WTC11 (cell line): ENCODE measurements at regions not wholly inside any gene's neighbourhood (a gene's known extent, or its start where the extent isn't known, plus 50 kb on each side); places are given as distances from the start of the nearest gene placed in this dataset.

ENCODE experiments used
- ATAC-seq: fragments of 200-7000 bp; cut with Tn5 transposase; 2 replicates; pipeline ENCODE4 v1.10.0; 2021; ENCODE audit warnings: mild to moderate bottlenecking, moderate library complexity
- CTCF ChIA-PET: fragments of 300-600 bp; sonication (Branson Sonifier 250); formaldehyde crosslinking; loops from one replicate; lab custom pipeline; 2021; ENCODE audit warnings: antibody characterized with exemption; lab: Charles Lee
- POLR2A ChIA-PET: fragments of 350-600 bp; sonication (Branson Sonifier 250); formaldehyde crosslinking; loops from one replicate; lab custom pipeline; 2021; ENCODE audit warnings: antibody characterized with exemption; lab: Charles Lee
- DNase-seq: peaks from one replicate; pipeline ENCODE4 v3.0.0; 2021; ENCODE audit warnings: low spot score
- H3K27ac Mint-ChIP-seq: 2 replicates; pipeline ENCODE4 v1.8.0; 2021; ENCODE audit warnings: mixed read lengths
- H3K27me3 Mint-ChIP-seq: 2 replicates; pipeline ENCODE4 v1.8.0; 2021; ENCODE audit warnings: low read depth, mild to moderate bottlenecking, moderate library complexity, mixed read lengths
- H3K36me3 Mint-ChIP-seq: 2 replicates; pipeline ENCODE4 v1.8.0; 2021; ENCODE audit warnings: mixed read lengths
- H3K4me1 Mint-ChIP-seq: 2 replicates; pipeline ENCODE4 v1.8.0; 2022; ENCODE audit warnings: mixed read lengths
- H3K4me3 Mint-ChIP-seq: 2 replicates; pipeline ENCODE4 v1.8.0; 2021; ENCODE audit warnings: mild to moderate bottlenecking, moderate library complexity, mixed read lengths
- H3K9me3 Mint-ChIP-seq: 2 replicates; pipeline ENCODE4 v1.8.0; 2021; ENCODE audit warnings: mixed read lengths
- CREM ChIP-seq: sonication (generic); formaldehyde crosslinking; IDR thresholded peaks from 2 replicates; pipeline ENCODE4 v1.8.1; 2022; ENCODE audit warnings: mild to moderate bottlenecking, missing genetic modification reagents, moderate library complexity
- E2F5 ChIP-seq: sonication (generic); formaldehyde crosslinking; IDR thresholded peaks from 2 replicates; pipeline ENCODE4 v1.8.1; 2022; ENCODE audit warnings: mild to moderate bottlenecking, moderate library complexity, missing genetic modification reagents
- ERG ChIP-seq: fragments of 250-450 bp; sonication (Bioruptor Pico); IDR thresholded peaks from 2 replicates; pipeline ENCODE4 v1.8.0; 2021; ENCODE audit warnings: mild to moderate bottlenecking
- ESRRA ChIP-seq: sonication (generic); formaldehyde crosslinking; IDR thresholded peaks from 2 replicates; pipeline ENCODE4 v1.8.1; 2022; ENCODE audit warnings: mild to moderate bottlenecking, missing genetic modification reagents, borderline replicate concordance
- FOXK1 ChIP-seq: sonication (generic); formaldehyde crosslinking; IDR thresholded peaks from 2 replicates; pipeline ENCODE4 v1.8.0; 2022; ENCODE audit warnings: mild to moderate bottlenecking, moderate library complexity, missing genetic modification reagents
- GABPB1 ChIP-seq: sonication (generic); formaldehyde crosslinking; IDR thresholded peaks from 2 replicates; pipeline ENCODE4 v1.8.1; 2023; ENCODE audit warnings: mild to moderate bottlenecking, missing genetic modification reagents
- GRHL2 ChIP-seq: fragments of 250-450 bp; sonication (Bioruptor Pico); IDR thresholded peaks from 2 replicates; pipeline ENCODE4 v1.8.0; 2022; ENCODE audit warnings: mild to moderate bottlenecking, moderate library complexity; ENCODE audit not compliant: insufficient replicate concordance, severe bottlenecking
- GTF2I ChIP-seq: fragments of 250-450 bp; sonication (Bioruptor Pico); conservative IDR thresholded peaks from 2 replicates; pipeline ENCODE4 v1.4.0; 2021; ENCODE audit warnings: mild to moderate bottlenecking
- HMGXB4 ChIP-seq: sonication (generic); formaldehyde crosslinking; IDR thresholded peaks from 2 replicates; pipeline ENCODE4 v1.8.1; 2023; ENCODE audit warnings: mild to moderate bottlenecking, moderate library complexity, missing genetic modification reagents
- JAZF1 ChIP-seq: fragments of 250-450 bp; sonication (Bioruptor Pico); IDR thresholded peaks from 2 replicates; pipeline ENCODE4 v1.9.0; 2021; ENCODE audit warnings: moderate library complexity, mild to moderate bottlenecking, inconsistent platforms
- MAX ChIP-seq: sonication (generic); formaldehyde crosslinking; IDR thresholded peaks from 2 replicates; pipeline ENCODE4 v1.8.0; 2022; ENCODE audit warnings: mild to moderate bottlenecking, missing genetic modification reagents
- NR1H2 ChIP-seq: sonication (generic); formaldehyde crosslinking; IDR thresholded peaks from 2 replicates; pipeline ENCODE4 v1.9.0; 2021; ENCODE audit warnings: mild to moderate bottlenecking, moderate library complexity, missing genetic modification reagents
- PREB ChIP-seq: sonication (generic); formaldehyde crosslinking; IDR thresholded peaks from 2 replicates; pipeline ENCODE4 v1.8.1; 2022; ENCODE audit warnings: mild to moderate bottlenecking, missing genetic modification reagents, moderate library complexity, borderline replicate concordance
- RORB ChIP-seq: fragments of 250-450 bp; sonication (Bioruptor Pico); IDR thresholded peaks from 2 replicates; pipeline ENCODE4 v1.9.0; 2021; ENCODE audit warnings: mild to moderate bottlenecking
- ZBTB43 ChIP-seq: sonication (generic); formaldehyde crosslinking; IDR thresholded peaks from 2 replicates; pipeline ENCODE4 v1.8.1; 2023; ENCODE audit warnings: mild to moderate bottlenecking, missing genetic modification reagents
- ZNF121 ChIP-seq: sonication (generic); formaldehyde crosslinking; IDR thresholded peaks from 2 replicates; pipeline ENCODE4 v1.8.0; 2023; ENCODE audit warnings: missing genetic modification reagents
- ZNF138 ChIP-seq: sonication (generic); formaldehyde crosslinking; conservative IDR thresholded peaks from 2 replicates; pipeline ENCODE4 v1.8.1; 2022; ENCODE audit warnings: mild to moderate bottlenecking, moderate library complexity, missing genetic modification reagents
- ZNF232 ChIP-seq: sonication (generic); formaldehyde crosslinking; IDR thresholded peaks from 2 replicates; pipeline ENCODE4 v1.8.0; 2022; ENCODE audit warnings: mild to moderate bottlenecking, missing genetic modification reagents
- ZNF671 ChIP-seq: fragments of 250-450 bp; sonication (Bioruptor Pico); IDR thresholded peaks from 2 replicates; pipeline ENCODE4 v1.8.0; 2021; ENCODE audit warnings: mild to moderate bottlenecking
- ZSCAN18 ChIP-seq: fragments of 250-450 bp; sonication (Bioruptor Pico); IDR thresholded peaks from 2 replicates; pipeline ENCODE4 v2.1.2; 2022; ENCODE audit warnings: mild to moderate bottlenecking, moderate library complexity

GRCh38 chr5:124675931-124676846, 70.2 kb downstream of the ZNF608 start:
- Mint-ChIP-seq H3K27ac (no peak overlapping the region; the same call in 1 of the 2 replicates), H3K4me3 (no peak overlapping the region), H3K36me3 (no peaks in the 10 kb centered on the region), H3K27me3 (no peaks in the 10 kb centered on the region), H3K4me1 (peaks cover 81% of the 10 kb centered on the region), H3K9me3 (no peaks in the 10 kb centered on the region)
- DNase-seq (no peak), ATAC-seq (no peak)
- CTCF ChIA-PET = no interaction called here
- POLR2A ChIA-PET = no interaction called here
- TF ChIP-seq ZNF232 (CRISPR knock-in tag) = no peak
- TF ChIP-seq ZSCAN18 (CRISPR knock-in tag) = no peak
- TF ChIP-seq E2F5 = no peak
- no peak for TF ChIP-seq GTF2I
- no peak for TF ChIP-seq JAZF1 (CRISPR knock-in tag)
- TF ChIP-seq GABPB1 (CRISPR knock-in tag) = no peak
- TF ChIP-seq ZNF671 (CRISPR knock-in tag) = no peak
- no peak for TF ChIP-seq CREM (CRISPR knock-in tag)
- no peak for TF ChIP-seq NR1H2 (CRISPR knock-in tag)
- no peak for TF ChIP-seq ESRRA (CRISPR knock-in tag)
- no peak for TF ChIP-seq ZNF121 (CRISPR knock-in tag)

GRCh38 chr5:124671193-124671592, 75.2 kb downstream of the ZNF608 start:
- ChIA-PET POLR2A (interaction anchor here (0.7 kb wide), 1 partner anchor 684 kb away, joined by 3 read pairs; no protein-coding TSS in a partner anchor), CTCF (interaction anchor here (1.0 to 1.1 kb wide), 2 partner anchors 9 to 10 kb away, joined by 3 to 4 read pairs; no protein-coding TSS in a partner anchor)
- Mint-ChIP-seq H3K27me3 (no peaks in the 10 kb centered on the region), H3K4me1 (peaks cover 77% of the 10 kb centered on the region), H3K27ac (no peak overlapping the region), H3K36me3 (no peaks in the 10 kb centered on the region; the same call in 1 of the 2 replicates), H3K9me3 (no peaks in the 10 kb centered on the region), H3K4me3 (no peak overlapping the region)
- ATAC-seq (no peak), DNase-seq (no peak)
- TF ChIP-seq GRHL2 (CRISPR knock-in tag) = no peak
- no peak for TF ChIP-seq FOXK1 (CRISPR knock-in tag)
- no peak for TF ChIP-seq ZNF121 (CRISPR knock-in tag)
- no peak for TF ChIP-seq ERG (CRISPR knock-in tag)
- TF ChIP-seq CREM (CRISPR knock-in tag) = no peak
- TF ChIP-seq ZBTB43 (CRISPR knock-in tag) = no peak

GRCh38 chr5:124670722-124671184, 75.7 kb downstream of the ZNF608 start:
- Mint-ChIP-seq H3K27ac (no peak overlapping the region), H3K27me3 (no peaks in the 10 kb centered on the region), H3K4me3 (no peak overlapping the region), H3K36me3 (no peaks in the 10 kb centered on the region; the same call in 1 of the 2 replicates), H3K4me1 (peaks cover 77% of the 10 kb centered on the region), H3K9me3 (no peaks in the 10 kb centered on the region)
- ChIA-PET CTCF (interaction anchor here (0.6 to 1.1 kb wide), 3 partner anchors 10 to 38 kb away, joined by 3 to 4 read pairs (median 3); no protein-coding TSS in a partner anchor), POLR2A (no interaction called here)
- no peak for DNase-seq
- ATAC-seq = no peak
- TF ChIP-seq ERG (CRISPR knock-in tag) (no peak), ZNF138 (CRISPR knock-in tag) (no peak), HMGXB4 (CRISPR knock-in tag) (no peak), RORB (no peak), MAX (no peak), ZNF671 (CRISPR knock-in tag) (no peak), PREB (CRISPR knock-in tag) (no peak)
